ENCODE measurements at regions not wholly inside any gene's neighbourhood (a gene's known extent, or its start where the extent isn't known, plus 50 kb on each side); places are given as distances from the start of the nearest gene placed in this dataset.

GRCh38 chr3:166445865-166446264, 608.6 kb upstream of the BCHE start:
- TF ChIP-seq CTCF (IDR thresholded peaks at IDR 0.05), result no peak
- no peak for TF ChIP-seq E2F6 (IDR thresholded peaks at IDR 0.05; ENCODE audit: borderline replicate concordance, low read depth)
- TF ChIP-seq POLR2A (IDR thresholded peaks at IDR 0.05; ENCODE audit: low read length), result no peak
- no peak for TF ChIP-seq MAX (IDR thresholded peaks at IDR 0.05)
